HG03280 (cell line): ENCODE measurements at regions not wholly inside any gene's neighbourhood (a gene's known extent, or its start where the extent isn't known, plus 50 kb on each side); places are given as distances from the start of the nearest gene placed in this dataset.

Experiments used
- ATAC-seq: cut with Tn5 transposase; IDR thresholded peaks from one replicate; pipeline ENCODE4 v1.9.1; 2021; ENCODE audit warnings: mild to moderate bottlenecking, moderate library complexity; ENCODE audit not compliant: unreplicated experiment

DNA sequence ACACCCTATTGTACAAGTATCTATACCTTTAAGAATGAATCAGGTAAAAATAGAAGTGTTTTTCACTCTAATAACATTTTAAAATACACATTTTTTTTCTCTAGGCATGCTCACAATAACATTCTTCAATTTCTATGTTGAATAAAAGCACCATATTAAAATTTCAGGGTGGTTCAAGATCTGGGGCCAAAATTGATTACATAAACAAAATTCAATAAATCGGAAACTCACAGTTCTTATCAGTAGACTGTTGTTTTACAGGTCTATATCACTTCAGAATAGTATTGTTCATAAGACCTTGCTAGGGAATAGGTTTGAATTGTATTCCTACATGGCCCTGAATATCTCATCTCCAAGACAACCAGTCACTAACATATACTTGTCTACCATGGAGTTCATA, 634.0 kb downstream of the SPOCK3 start:
- no peak for ATAC-seq

DNA sequence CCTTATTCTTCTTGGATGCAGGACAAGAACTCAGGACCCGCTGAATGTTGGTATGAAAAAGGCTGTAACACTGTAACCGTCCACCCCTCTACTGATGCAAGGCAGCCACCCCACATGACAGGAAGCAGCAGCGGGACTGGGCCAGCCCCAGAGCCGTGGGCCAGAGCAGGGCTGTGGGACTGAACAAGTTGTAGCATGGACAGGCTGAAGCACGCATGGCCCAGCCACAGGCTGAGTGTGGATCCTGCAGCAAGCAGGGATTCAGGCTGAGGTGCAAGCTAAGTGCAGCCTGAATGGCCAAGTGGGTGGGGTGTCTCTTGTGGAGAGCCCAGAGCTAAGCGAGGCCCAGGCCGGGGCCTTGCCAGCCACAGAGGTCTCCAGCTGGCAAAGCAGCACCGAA, 632.2 kb downstream of the SPOCK3 start:
- ATAC-seq: no peak

- peak; percentile 45 for ATAC-seq
Observed at GRCh38 chr4:166622425-166622977, 611.8 kb downstream of the SPOCK3 start.

DNA sequence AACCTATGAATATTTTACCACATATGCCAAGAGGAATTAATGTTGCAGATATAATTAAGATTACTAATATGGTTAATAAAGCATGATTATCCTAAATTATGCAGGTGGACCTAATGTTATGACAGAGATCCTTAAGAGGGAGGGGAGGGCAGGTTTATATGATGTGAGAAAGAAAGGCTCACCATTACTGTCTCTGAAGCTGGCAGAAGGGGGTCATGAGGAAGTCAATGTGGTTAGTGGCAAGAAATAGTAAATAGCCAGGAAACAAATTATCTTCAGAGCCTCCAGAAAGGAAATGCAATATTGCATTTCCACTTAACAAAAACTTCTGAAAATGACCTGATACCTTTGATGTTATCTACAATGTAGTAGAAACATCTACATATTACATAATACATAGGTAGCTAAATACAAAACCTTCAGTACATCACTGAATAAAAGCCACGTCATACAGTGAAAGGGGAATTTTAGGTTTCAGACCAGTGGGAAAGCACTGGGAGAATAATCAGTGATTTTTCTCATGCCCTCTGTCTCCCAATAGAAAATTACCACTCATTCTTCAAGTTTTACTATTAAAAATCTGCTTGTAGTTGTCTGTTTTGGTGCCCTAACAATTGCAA, 609.2 kb downstream of the SPOCK3 start:
- no peak for ATAC-seq

- ATAC-seq: no peak
Observed at GRCh38 chr4:166628454-166628853, 605.8 kb downstream of the SPOCK3 start.

DNA sequence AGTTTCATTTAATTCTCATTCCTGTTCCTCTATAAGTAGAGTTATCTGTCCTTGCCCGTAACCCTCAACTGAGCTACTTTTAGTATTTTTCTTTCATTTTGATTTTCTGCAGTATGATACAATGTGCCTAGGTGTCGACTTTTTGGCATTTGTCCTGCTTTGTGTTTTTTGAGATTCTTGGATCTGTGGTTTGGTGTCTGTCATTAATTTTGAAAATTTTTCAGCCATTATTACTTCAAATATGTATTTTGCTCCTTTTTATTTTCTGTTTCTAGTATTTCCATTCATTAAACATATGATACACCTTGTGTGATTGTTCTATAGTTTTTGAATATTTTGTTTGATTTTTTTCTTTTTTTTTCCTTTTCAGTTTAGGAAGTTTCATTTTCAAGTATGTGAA, 598.9 kb downstream of the SPOCK3 start:
- ATAC-seq: no peak

DNA sequence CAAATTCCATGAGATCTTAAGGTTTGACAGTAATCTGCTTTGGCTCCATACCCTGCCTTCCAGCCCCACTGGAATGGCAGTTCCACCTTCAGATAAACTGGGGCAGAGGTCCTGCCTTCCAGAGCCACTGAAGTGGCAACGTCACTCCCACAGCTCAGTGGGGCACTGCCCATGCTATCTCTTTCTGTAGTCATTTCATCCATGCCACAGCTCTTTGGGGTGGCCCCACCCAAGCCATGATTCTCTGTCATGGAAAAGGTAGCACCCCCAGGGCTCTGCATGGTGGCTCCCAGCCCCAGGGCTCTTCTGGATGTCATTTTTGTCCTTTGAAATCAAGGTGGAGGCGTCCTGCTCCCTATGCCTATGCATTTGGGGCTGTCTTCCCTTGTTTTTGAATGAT, 596.5 kb downstream of the SPOCK3 start:
- ATAC-seq: no peak

DNA sequence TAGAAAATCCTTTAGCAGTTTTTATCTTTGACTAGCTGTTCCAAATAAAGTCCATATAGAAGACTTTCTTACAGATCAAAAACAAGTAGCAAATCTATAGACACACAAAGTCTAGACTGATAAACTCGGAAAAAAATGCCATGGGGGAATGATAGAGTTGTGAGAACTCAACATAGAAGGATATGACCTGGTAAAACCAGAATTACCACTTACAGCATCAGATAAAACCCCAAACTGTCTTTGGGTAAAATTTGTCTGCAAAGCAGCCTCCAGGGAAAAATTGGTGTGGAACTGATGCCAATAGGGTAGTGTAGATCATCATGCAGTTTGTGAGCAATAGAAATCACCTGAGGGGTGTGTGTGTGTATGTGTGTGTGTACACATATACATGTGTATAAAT, 579.1 kb downstream of the SPOCK3 start:
- no peak for ATAC-seq

DNA sequence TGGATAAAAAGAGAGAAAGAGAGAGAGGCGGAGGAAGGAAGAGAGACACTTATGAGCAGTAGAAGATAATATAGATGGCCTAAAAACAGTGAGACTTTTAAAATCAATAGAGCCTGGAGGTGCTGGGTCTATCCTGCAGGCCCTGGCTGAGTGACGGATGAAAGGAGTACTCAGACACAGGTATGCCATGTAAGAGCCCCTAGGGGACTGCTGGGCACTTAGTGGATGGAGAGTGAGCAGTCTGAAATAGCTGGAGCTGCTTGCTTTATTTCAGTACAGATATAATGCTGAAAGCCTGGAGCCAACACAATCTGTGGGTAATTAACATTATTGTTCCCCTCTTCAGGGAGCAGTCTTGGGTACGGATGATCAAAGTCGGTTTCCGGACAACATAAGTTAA, 578.6 kb downstream of the SPOCK3 start:
- no peak for ATAC-seq

- ATAC-seq: no peak
Observed at GRCh38 chr4:166657261-166657660, 577.0 kb downstream of the SPOCK3 start.

- ATAC-seq: peak; percentile 30
Observed at GRCh38 chr4:166658585-166658984, 575.7 kb downstream of the SPOCK3 start.

DNA sequence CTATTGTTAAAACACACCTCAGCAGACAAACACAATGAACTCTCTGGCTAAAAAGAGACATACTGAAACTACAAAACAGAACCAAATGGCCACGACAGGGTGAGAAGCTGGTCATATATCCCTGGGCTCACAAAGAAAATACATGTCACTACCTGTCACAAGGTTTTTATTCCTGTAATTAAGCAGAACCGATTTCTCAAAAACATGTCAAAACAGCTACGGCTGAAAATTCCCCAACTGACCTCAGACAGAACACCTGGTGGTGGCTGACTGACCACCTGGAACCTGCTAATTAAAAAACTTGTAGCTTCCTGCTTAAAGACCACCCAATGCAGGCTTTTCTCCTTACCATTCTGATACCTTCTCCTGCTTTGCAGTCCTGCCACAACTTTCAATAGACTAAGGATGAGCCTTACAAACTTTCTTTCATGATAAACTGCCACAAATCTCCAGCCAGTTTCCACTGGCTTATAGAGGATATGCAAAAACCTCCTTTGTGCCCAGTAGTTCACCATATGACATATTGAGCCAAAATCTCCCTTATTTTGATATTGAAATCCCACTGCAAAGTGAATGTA, 571.9 kb downstream of the SPOCK3 start:
- peak; percentile 97 for ATAC-seq

DNA sequence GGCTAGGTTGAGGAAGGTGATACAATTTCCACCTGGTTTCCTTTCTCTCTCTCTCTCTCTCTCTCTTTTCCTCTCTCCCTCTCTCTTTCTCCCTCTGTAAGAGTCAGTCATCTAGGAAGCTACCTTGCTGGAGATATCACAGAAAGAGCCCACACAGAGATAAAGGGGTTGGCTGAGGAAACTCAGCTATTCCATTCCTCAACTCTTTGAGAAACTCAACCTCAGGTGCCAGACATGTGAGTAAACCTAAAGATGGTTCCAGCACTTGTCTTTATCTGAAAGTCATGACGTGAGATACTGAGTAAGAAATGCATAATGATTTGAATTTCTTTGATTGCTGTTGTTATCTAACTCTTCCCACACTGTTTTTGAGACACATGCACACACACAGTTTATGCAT, 564.0 kb downstream of the SPOCK3 start:
- no peak for ATAC-seq

GRCh38 chr4:166673911-166674310, 560.4 kb downstream of the SPOCK3 start:
- no peak for ATAC-seq

GRCh38 chr4:166675411-166675810, 558.9 kb downstream of the SPOCK3 start:
- ATAC-seq: no peak

DNA sequence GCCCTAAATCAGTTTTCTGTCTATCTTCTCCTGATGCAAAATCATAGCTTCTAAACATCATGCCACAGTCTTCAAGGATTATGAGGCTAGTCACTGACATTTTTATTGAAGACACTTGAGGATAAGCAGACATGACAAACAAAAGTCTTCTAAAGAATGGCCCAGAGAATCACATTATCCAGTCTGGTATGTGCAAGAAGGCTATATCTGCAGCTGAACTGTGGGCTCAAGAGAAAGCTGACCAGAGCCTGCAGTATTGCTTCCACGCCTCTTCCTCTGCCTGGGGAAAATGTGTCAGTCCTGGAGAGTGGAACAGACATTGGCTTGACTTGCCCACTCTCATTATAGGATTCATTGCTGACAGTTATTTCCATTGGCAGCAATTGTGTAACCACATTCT, 553.5 kb downstream of the SPOCK3 start:
- no peak for ATAC-seq

- no peak for ATAC-seq
Observed at GRCh38 chr4:166682200-166682599, 552.1 kb downstream of the SPOCK3 start.
